Right lobe of liver (tissue), 4 donors: ENCODE measurements at regions not wholly inside any gene's neighbourhood (a gene's known extent, or its start where the extent isn't known, plus 50 kb on each side); places are given as distances from the start of the nearest gene placed in this dataset.

ENCODE experiments used
- POLR2A ChIP-seq: fragments of 450-650 bp; IDR thresholded peaks from one replicate; pipeline ENCODE4 v1.6.1; 2017; ENCODE audit warnings: antibody characterized with exemption, mild to moderate bottlenecking
- TF ChIP-seq, protein P1 (sequence below), 4 donors: fragments of 200-600 bp in 3 of 4; fragments of 450-650 bp in 1 of 4; IDR thresholded peaks; one replicate each; pipeline versions ENCODE4 v1.5.1 to v1.8.0; 2016 to 2022; ENCODE audit warnings: antibody characterized with exemption in 4 of 4, mild to moderate bottlenecking in 2 of 4
- donor health status: DM: no; HTN: no; CAD: no.
- donor health status: DM: no; HTN: no; CAD: no.
- donor health status: DM: no; HTN: yes; CAD: no.

DNA sequence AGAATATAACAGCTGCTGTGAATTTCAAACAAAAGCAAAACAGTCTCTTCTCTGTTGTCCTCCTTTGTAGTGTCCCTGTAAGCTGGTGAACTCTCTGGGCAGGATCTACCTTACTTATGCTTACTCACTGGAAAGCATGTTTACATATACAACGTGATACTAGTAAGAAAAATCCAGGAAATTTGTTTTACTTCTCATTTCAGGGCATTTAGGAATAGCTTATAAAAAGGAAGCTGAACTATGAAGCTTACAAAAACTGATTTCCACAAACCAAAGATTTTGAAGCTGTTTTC is 311.0 kb downstream of the NOVA1 start:
- TF ChIP-seq, protein P1, sequence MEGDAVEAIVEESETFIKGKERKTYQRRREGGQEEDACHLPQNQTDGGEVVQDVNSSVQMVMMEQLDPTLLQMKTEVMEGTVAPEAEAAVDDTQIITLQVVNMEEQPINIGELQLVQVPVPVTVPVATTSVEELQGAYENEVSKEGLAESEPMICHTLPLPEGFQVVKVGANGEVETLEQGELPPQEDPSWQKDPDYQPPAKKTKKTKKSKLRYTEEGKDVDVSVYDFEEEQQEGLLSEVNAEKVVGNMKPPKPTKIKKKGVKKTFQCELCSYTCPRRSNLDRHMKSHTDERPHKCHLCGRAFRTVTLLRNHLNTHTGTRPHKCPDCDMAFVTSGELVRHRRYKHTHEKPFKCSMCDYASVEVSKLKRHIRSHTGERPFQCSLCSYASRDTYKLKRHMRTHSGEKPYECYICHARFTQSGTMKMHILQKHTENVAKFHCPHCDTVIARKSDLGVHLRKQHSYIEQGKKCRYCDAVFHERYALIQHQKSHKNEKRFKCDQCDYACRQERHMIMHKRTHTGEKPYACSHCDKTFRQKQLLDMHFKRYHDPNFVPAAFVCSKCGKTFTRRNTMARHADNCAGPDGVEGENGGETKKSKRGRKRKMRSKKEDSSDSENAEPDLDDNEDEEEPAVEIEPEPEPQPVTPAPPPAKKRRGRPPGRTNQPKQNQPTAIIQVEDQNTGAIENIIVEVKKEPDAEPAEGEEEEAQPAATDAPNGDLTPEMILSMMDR (IDR thresholded peaks at IDR 0.05) = no peak
- TF ChIP-seq POLR2A = no peak
